HepG2 (cell line): ENCODE measurements at regions not wholly inside any gene's neighbourhood (a gene's known extent, or its start where the extent isn't known, plus 50 kb on each side); places are given as distances from the start of the nearest gene placed in this dataset.

Experiments
- FOXA3 ChIP-seq: IDR thresholded peaks from 2 replicates; pipeline ENCODE4 v1.6.1; 2016; ENCODE audit warnings: missing genetic modification reagents, missing compliant biosample characterization
- FOXO1 ChIP-seq: sonication (generic); formaldehyde crosslinking; IDR thresholded peaks from 2 replicates; pipeline ENCODE4 v1.4.0; 2020; ENCODE audit warnings: missing genetic modification reagents
- GLI4 ChIP-seq: sonication (generic); formaldehyde crosslinking; IDR thresholded peaks from 2 replicates; pipeline ENCODE4 v1.5.1; 2020; ENCODE audit warnings: missing genetic modification reagents, mild to moderate bottlenecking, moderate library complexity, borderline replicate concordance
- HDAC2 ChIP-seq: sonication (generic); formaldehyde crosslinking; IDR thresholded peaks from 2 replicates; pipeline ENCODE4 v1.4.0; 2020; ENCODE audit warnings: missing genetic modification reagents
- HIVEP1 ChIP-seq: sonication (generic); formaldehyde crosslinking; IDR thresholded peaks from 2 replicates; pipeline ENCODE4 v1.4.0; 2020; ENCODE audit warnings: mild to moderate bottlenecking, missing genetic modification reagents
- PRPF4 ChIP-seq: fragments of 200-400 bp; formaldehyde crosslinking; IDR thresholded peaks from 2 replicates; pipeline ENCODE4 v1.6.1; 2016; ENCODE audit warnings: low read length, low read depth; ENCODE audit not compliant: poor library complexity, severe bottlenecking
- RXRB ChIP-seq: IDR thresholded peaks from 2 replicates; pipeline ENCODE4 v1.6.1; 2016; ENCODE audit warnings: borderline replicate concordance, missing genetic modification reagents, missing compliant biosample characterization
- TBL1XR1 ChIP-seq: fragments of 150-350 bp; IDR thresholded peaks from 2 replicates; pipeline ENCODE4 v1.6.1; 2014; ENCODE audit warnings: borderline replicate concordance, low read length; ENCODE audit not compliant: partially characterized antibody
- TCF12 ChIP-seq, 2 experiments: fragments of 450-650 bp in 1 of 2; sonication (generic) in 1 of 2; formaldehyde crosslinking in 1 of 2; IDR thresholded peaks; 2 replicates each; pipeline versions ENCODE4 v1.6.1 to v1.8.0; 2017 to 2022; ENCODE audit warnings: antibody characterized with exemption in 1 of 2, mild to moderate bottlenecking in 1 of 2, missing genetic modification reagents in 1 of 2, moderate library complexity in 1 of 2
- XRCC5 ChIP-seq: fragments of 200-400 bp; formaldehyde crosslinking; optimal IDR thresholded peaks from 2 replicates; pipeline ENCODE3; 2017; ENCODE audit warnings: mild to moderate bottlenecking, low read length
- YEATS4 ChIP-seq: sonication (generic); formaldehyde crosslinking; IDR thresholded peaks from 2 replicates; pipeline ENCODE4 v1.4.0; 2020; ENCODE audit warnings: missing genetic modification reagents, borderline replicate concordance
- ZBTB20 ChIP-seq: sonication (generic); formaldehyde crosslinking; IDR thresholded peaks from 2 replicates; pipeline ENCODE4 v1.8.1; 2023; ENCODE audit warnings: missing genetic modification reagents, low read depth, mild to moderate bottlenecking, borderline replicate concordance
- ZBTB7B ChIP-seq: sonication (generic); formaldehyde crosslinking; IDR thresholded peaks from 2 replicates; pipeline ENCODE4 v1.4.0; 2020; ENCODE audit warnings: missing genetic modification reagents
- ZNF142 ChIP-seq: sonication (generic); formaldehyde crosslinking; IDR thresholded peaks from 2 replicates; pipeline ENCODE4 v1.4.0; 2020; ENCODE audit warnings: missing genetic modification reagents
- ZNF235 ChIP-seq: sonication (generic); formaldehyde crosslinking; IDR thresholded peaks from 2 replicates; pipeline ENCODE4 v1.8.1; 2023; ENCODE audit warnings: mild to moderate bottlenecking, missing genetic modification reagents, borderline replicate concordance
- ZNF660 ChIP-seq: sonication (generic); formaldehyde crosslinking; IDR thresholded peaks from 2 replicates; pipeline ENCODE4 v1.5.1; 2020; ENCODE audit warnings: mild to moderate bottlenecking, low read depth, missing genetic modification reagents, borderline replicate concordance
- ZNF687 ChIP-seq: sonication (generic); formaldehyde crosslinking; IDR thresholded peaks from 2 replicates; pipeline ENCODE4 v1.5.1; 2020; ENCODE audit warnings: mild to moderate bottlenecking, missing genetic modification reagents, moderate library complexity
- ZNF883 ChIP-seq: sonication (generic); formaldehyde crosslinking; IDR thresholded peaks from 2 replicates; pipeline ENCODE4 v1.5.1; 2020; ENCODE audit warnings: mild to moderate bottlenecking, missing genetic modification reagents; ENCODE audit errors: not compliant biosample characterization

DNA sequence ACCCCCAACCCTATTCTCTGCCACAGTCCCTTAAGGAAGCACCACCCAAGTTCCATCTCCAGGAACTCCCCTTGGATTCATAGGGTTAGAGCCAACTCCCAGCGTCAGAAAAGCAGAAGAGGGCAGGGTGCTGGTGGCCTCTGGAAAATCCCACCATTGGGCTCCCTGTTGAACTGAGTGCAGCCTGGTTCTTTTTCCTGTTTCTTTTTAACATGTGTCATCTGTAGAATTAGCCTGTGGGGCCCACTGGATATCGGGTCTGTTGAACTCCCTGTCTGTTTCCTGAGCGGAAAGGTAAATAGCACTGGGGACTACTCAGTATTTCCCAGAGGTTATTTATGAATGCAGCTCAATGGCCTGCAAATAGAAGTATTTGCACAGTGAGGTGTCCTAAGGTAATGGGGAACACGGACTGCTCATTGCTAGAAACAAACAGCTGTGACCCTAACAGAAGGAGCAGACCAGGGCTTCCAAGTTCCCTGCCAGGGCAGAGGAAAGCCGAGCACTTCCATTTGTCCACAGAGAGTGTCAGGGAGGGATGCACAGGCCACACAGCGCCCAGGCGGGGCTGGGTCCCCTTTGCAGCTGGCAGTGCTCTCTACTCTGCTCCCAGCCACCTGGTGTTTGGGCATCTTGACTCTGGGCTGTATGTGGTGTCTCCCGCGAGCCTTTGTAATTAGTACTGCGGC lies 102.6 kb downstream of the FHDC1 start (continued):
- TF ChIP-seq GLI4 (CRISPR knock-in tag): peak; percentile 59; the same call in 1 of the 2 replicates
- TF ChIP-seq FOXA3 (CRISPR knock-in tag): peak; percentile 87
- TF ChIP-seq HDAC2 (CRISPR knock-in tag): peak; percentile 51; the same call in 1 of the 2 replicates
- no peak; the same call in 1 of the 2 replicates for TF ChIP-seq ZBTB7B (CRISPR knock-in tag)
- TF ChIP-seq ZNF142 (CRISPR knock-in tag): no peak
- TF ChIP-seq ZNF235: no peak
- TF ChIP-seq HIVEP1 (CRISPR knock-in tag): no peak
- no peak for TF ChIP-seq TCF12 (IDR thresholded peaks at IDR 0.05)
- TF ChIP-seq TCF12 (CRISPR knock-in tag; IDR thresholded peaks at IDR 0.05): no peak
- TF ChIP-seq XRCC5: peak; percentile 66
- TF ChIP-seq TBL1XR1: peak; percentile 43
- TF ChIP-seq ZNF883 (CRISPR knock-in tag): no peak
- TF ChIP-seq ZNF687 (CRISPR knock-in tag): peak; percentile 52
- TF ChIP-seq YEATS4 (CRISPR knock-in tag): 0 out of 2 replicates have a peak, but pooled peaks have one; percentile 20
- TF ChIP-seq FOXO1 (CRISPR knock-in tag): peak; percentile 49; the same call in 1 of the 2 replicates
- no peak for TF ChIP-seq PRPF4
- TF ChIP-seq RXRB (CRISPR knock-in tag): peak; percentile 95
- no peak for TF ChIP-seq ZNF660 (CRISPR knock-in tag)
- TF ChIP-seq ZBTB20 (CRISPR knock-in tag): 0 out of 2 replicates have a peak, but pooled peaks have one; percentile 64
